H9 (cell line): ENCODE measurements at regions not wholly inside any gene's neighbourhood (a gene's known extent, or its start where the extent isn't known, plus 50 kb on each side); places are given as distances from the start of the nearest gene placed in this dataset.

Experiments
- DNase-seq: peaks from one replicate; pipeline ENCODE4 v3.0.0-alpha.2; 2017
- H2AFZ ChIP-seq: one replicate; pipeline ENCODE4 v1.6.1; 2013; ENCODE audit warnings: mild to moderate bottlenecking, low read length, control low read depth, moderate library complexity
- H2AK5ac ChIP-seq: 2 replicates; pipeline ENCODE4 v1.6.1; 2013; ENCODE audit warnings: low read length, control low read depth, mixed read lengths; ENCODE audit not compliant: insufficient read length
- H2BK120ac ChIP-seq: one replicate; pipeline ENCODE4 v1.6.1; 2013; ENCODE audit warnings: low read depth, mild to moderate bottlenecking, low read length, control low read depth, inconsistent platforms; ENCODE audit not compliant: poor library complexity, severe bottlenecking
- H2BK12ac ChIP-seq: 2 replicates; pipeline ENCODE4 v1.6.1; 2013; ENCODE audit warnings: low read length, control low read depth, mixed read lengths, low read depth; ENCODE audit not compliant: insufficient read length
- H2BK15ac ChIP-seq: 2 replicates; pipeline ENCODE4 v1.6.1; 2013; ENCODE audit warnings: low read depth, low read length, control low read depth
- H2BK20ac ChIP-seq: one replicate; pipeline ENCODE4 v1.6.1; 2013; ENCODE audit warnings: low read depth, mild to moderate bottlenecking, low read length, control low read depth, inconsistent platforms; ENCODE audit not compliant: poor library complexity, severe bottlenecking
- H2BK5ac ChIP-seq: 2 replicates; pipeline ENCODE4 v1.6.1; 2013; ENCODE audit warnings: low read length, control low read depth, mixed read lengths; ENCODE audit not compliant: insufficient read length
- H3K14ac ChIP-seq: 2 replicates; pipeline ENCODE4 v1.6.1; 2013; ENCODE audit warnings: low read length, control low read depth; ENCODE audit not compliant: insufficient read depth
- H3K18ac ChIP-seq: 2 replicates; pipeline ENCODE4 v1.6.1; 2013; ENCODE audit warnings: low read depth, mild to moderate bottlenecking, mixed read lengths, low read length, control low read depth; ENCODE audit not compliant: insufficient read length
- H3K23ac ChIP-seq: 2 replicates; pipeline ENCODE4 v1.6.1; 2013; ENCODE audit warnings: low read length, control low read depth, mixed read lengths, low read depth; ENCODE audit not compliant: insufficient read length
- H3K23me2 ChIP-seq: 2 replicates; pipeline ENCODE4 v1.6.1; 2013; ENCODE audit warnings: low read depth, mild to moderate bottlenecking, mixed read lengths, low read length, control low read depth; ENCODE audit not compliant: insufficient read length, poor library complexity, severe bottlenecking
- H3K27ac ChIP-seq: 2 replicates; pipeline ENCODE4 v1.5.1; 2013; ENCODE audit warnings: low read length, control low read depth, mixed read lengths, low read depth; ENCODE audit not compliant: insufficient read length
- H3K27me3 ChIP-seq: 2 replicates; pipeline ENCODE4 v1.6.1; 2013; ENCODE audit warnings: low read length, control low read depth, inconsistent platforms; ENCODE audit not compliant: insufficient read depth
- H3K4ac ChIP-seq: 2 replicates; pipeline ENCODE4 v1.6.1; 2013; ENCODE audit warnings: low read depth, mild to moderate bottlenecking, control low read depth, inconsistent platforms, low read length, moderate library complexity
- H3K4me1 ChIP-seq: 2 replicates; pipeline ENCODE4 v1.6.1; 2013; ENCODE audit warnings: low read length, control low read depth, inconsistent platforms; ENCODE audit not compliant: insufficient read depth
- H3K4me2 ChIP-seq: 2 replicates; pipeline ENCODE4 v1.6.1; 2013; ENCODE audit warnings: low read length, control low read depth, mixed read lengths; ENCODE audit not compliant: insufficient read length, insufficient read depth
- H3K56ac ChIP-seq: 2 replicates; pipeline ENCODE4 v1.6.1; 2013; ENCODE audit warnings: low read depth, mild to moderate bottlenecking, mixed read lengths, low read length, control low read depth; ENCODE audit not compliant: insufficient read length
- H3K79me1 ChIP-seq: 2 replicates; pipeline ENCODE4 v1.6.1; 2013; ENCODE audit warnings: low read depth, mild to moderate bottlenecking, moderate library complexity, low read length, control low read depth, inconsistent platforms; ENCODE audit not compliant: insufficient read depth, poor library complexity, severe bottlenecking
- H3K79me2 ChIP-seq: 2 replicates; pipeline ENCODE4 v1.6.1; 2013; ENCODE audit warnings: low read length, control low read depth, inconsistent platforms; ENCODE audit not compliant: insufficient read depth
- H3K9ac ChIP-seq: 2 replicates; pipeline ENCODE4 v1.6.1; 2013; ENCODE audit warnings: low read length, control low read depth, mixed read lengths; ENCODE audit not compliant: insufficient read length; ENCODE audit errors: extremely low read depth
- H3K9me3 ChIP-seq: one replicate; pipeline ENCODE4 v1.6.1; 2013; ENCODE audit warnings: low read depth, low read length, inconsistent platforms; ENCODE audit not compliant: control insufficient read depth
- H3T11ph ChIP-seq: one replicate; pipeline ENCODE4 v1.6.1; 2013; ENCODE audit warnings: mild to moderate bottlenecking, low read length, control low read depth, inconsistent platforms
- H4K20me1 ChIP-seq: one replicate; pipeline ENCODE4 v1.6.1; 2013; ENCODE audit not compliant: control insufficient read depth, insufficient read length, insufficient read depth
- H4K5ac ChIP-seq: 2 replicates; pipeline ENCODE4 v1.6.1; 2013; ENCODE audit warnings: low read depth, mild to moderate bottlenecking, mixed read lengths, low read length, control low read depth; ENCODE audit not compliant: insufficient read length
- H4K8ac ChIP-seq: replicated peaks from 2 replicates; pipeline ENCODE4 v1.6.1; 2013; ENCODE audit warnings: low read length, control low read depth, mixed read lengths, low read depth; ENCODE audit not compliant: insufficient read length
- H4K91ac ChIP-seq: 2 replicates; pipeline ENCODE4 v1.6.1; 2013; ENCODE audit warnings: low read depth, mild to moderate bottlenecking, moderate library complexity, mixed read lengths, low read length, control low read depth; ENCODE audit not compliant: insufficient read length
- H3K27ac Mint-ChIP-seq, 3 experiments: 2 replicates in 2 of 3; 3 replicates in 1 of 3; pipeline ENCODE4 v1.8.0; 2020 to 2021; ENCODE audit warnings: mixed read lengths in 3 of 3, mild to moderate bottlenecking in 1 of 3, moderate library complexity in 1 of 3
- H3K27me3 Mint-ChIP-seq: 2 replicates; pipeline ENCODE4 v1.8.0; 2021; ENCODE audit warnings: low read depth, mild to moderate bottlenecking, moderate library complexity, mixed read lengths
- H3K36me3 Mint-ChIP-seq, 3 experiments: 2 replicates in 2 of 3; 3 replicates in 1 of 3; pipeline ENCODE4 v1.8.0; 2020 to 2021; ENCODE audit warnings: low read depth in 3 of 3, mixed read lengths in 3 of 3; ENCODE audit not compliant: insufficient read depth in 1 of 3
- H3K4me1 Mint-ChIP-seq, 2 experiments: 2 replicates each; pipeline ENCODE4 v1.8.0; 2020; ENCODE audit warnings: mixed read lengths in 2 of 2
- H3K4me3 Mint-ChIP-seq, 2 experiments: 2 replicates in 1 of 2; 3 replicates in 1 of 2; pipeline ENCODE4 v1.8.0; 2020 to 2021; ENCODE audit warnings: mild to moderate bottlenecking in 2 of 2, mixed read lengths in 2 of 2, moderate library complexity in 1 of 2
- H3K9me3 Mint-ChIP-seq, 2 experiments: 2 replicates in 1 of 2; 3 replicates in 1 of 2; pipeline ENCODE4 v1.8.0; 2020; ENCODE audit warnings: mild to moderate bottlenecking in 2 of 2, mixed read lengths in 2 of 2, moderate library complexity in 1 of 2
- CTCF ChIP-seq: fragments of 200-600 bp; sonication (generic); conservative IDR thresholded peaks from 3 replicates; pipeline ENCODE4 v1.8.0; 2021; ENCODE audit warnings: antibody characterized with exemption, mild to moderate bottlenecking
- WGBS: extraction: QIAGEN DNeasy Blood & Tissue Kit; methylation state at CpG from one replicate; pipeline ENCODE4 v1.1.7; 2013; ENCODE audit warnings: missing lambda C conversion rate, low lambda C conversion rate, mixed read lengths; ENCODE audit not compliant: insufficient read length; ENCODE audit errors: extremely low coverage; 5-methylcytosine and 5-hydroxymethylcytosine counted together

- H2BK120ac ChIP-seq, result no peak overlapping the region
- no peak overlapping the region for H3K4me2 ChIP-seq
- H2BK12ac ChIP-seq, result no peak overlapping the region
- no peak overlapping the region for H3K18ac ChIP-seq
- H3K23me2 ChIP-seq, result no peaks in the 10 kb centered on the region
- H2BK15ac ChIP-seq, result no peak overlapping the region
- no peaks in the 10 kb centered on the region for H3K36me3 Mint-ChIP-seq
- H3K27me3 Mint-ChIP-seq, result peaks cover 2% of the 10 kb centered on the region; the same call in 1 of the 2 replicates
- peaks cover 0 to 5% of the 10 kb centered on the region in 2 experiments; a peak in 2 of 4 replicates for H3K4me1 Mint-ChIP-seq
- H3K4me3 Mint-ChIP-seq, result no peak overlapping the region
- no peak for DNase-seq
- no peaks in the 10 kb centered on the region; a peak in 1 of 5 replicates for H3K9me3 Mint-ChIP-seq
- no peak overlapping the region for H3K27ac ChIP-seq
- no peaks in the 10 kb centered on the region for H4K20me1 ChIP-seq
- no peaks in the 10 kb centered on the region for H3K27me3 ChIP-seq
- H3K79me2 ChIP-seq, result no peaks in the 10 kb centered on the region
- H2BK20ac ChIP-seq, result no peak overlapping the region
- H3K23ac ChIP-seq, result no peak overlapping the region
- H3K9ac ChIP-seq, result no peak overlapping the region
- H3K4ac ChIP-seq, result no peak overlapping the region
- no peak overlapping the region for H4K91ac ChIP-seq
- H4K8ac ChIP-seq, result no peak overlapping the region
- H2AFZ ChIP-seq, result no peak overlapping the region
- no peaks in the 10 kb centered on the region for H3K9me3 ChIP-seq
- no peak overlapping the region; a peak in 1 of 7 replicates for H3K27ac Mint-ChIP-seq
- H3K14ac ChIP-seq, result no peak overlapping the region
- TF ChIP-seq CTCF, result no peak
- no peak overlapping the region for H3K56ac ChIP-seq
- no peaks in the 10 kb centered on the region for H3K79me1 ChIP-seq
- no peak overlapping the region for H3T11ph ChIP-seq
- no peak overlapping the region for H2BK5ac ChIP-seq
- no peak overlapping the region for H2AK5ac ChIP-seq
- no CpG with 5 or more reads among the region's 2 CpGs for whole genome bisulfite sequencing
- no peak overlapping the region for H4K5ac ChIP-seq
- no peaks in the 10 kb centered on the region for H3K4me1 ChIP-seq
These were observed 589.5 kb upstream of the TBX3 start for GRCh38 chr12:115273456-115273855.
